ENCODE measurements at regions not wholly inside any gene's neighbourhood (a gene's known extent, or its start where the extent isn't known, plus 50 kb on each side); places are given as distances from the start of the nearest gene placed in this dataset.

DNA sequence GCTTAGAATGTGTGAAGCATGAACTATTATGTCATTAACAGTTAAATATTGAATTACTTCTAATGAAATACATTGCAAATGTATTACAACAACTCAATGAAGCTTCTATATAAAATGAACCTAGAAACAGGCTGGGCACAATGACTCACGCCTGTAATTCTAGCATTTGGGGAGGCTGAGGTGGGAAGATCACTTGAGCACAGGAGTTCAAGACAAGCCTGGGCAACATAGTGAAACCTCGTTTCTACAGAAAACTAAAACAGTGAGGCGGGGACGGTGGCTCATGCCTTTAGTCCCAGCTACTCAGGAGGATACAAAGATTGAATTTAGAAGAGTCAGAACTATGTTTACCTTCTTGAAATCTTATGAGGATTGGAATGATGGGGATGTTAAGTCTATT, 505.1 kb downstream of the SLITRK5 start:
- TF ChIP-seq ZBTB17 (tag by site-specific recombination; IDR thresholded peaks at IDR 0.05), result no peak
- TF ChIP-seq ZNF558 (tag by site-specific recombination; IDR thresholded peaks at IDR 0.05), result no peak

Data from HEK293 (cell line).